ENCODE measurements at regions not wholly inside any gene's neighbourhood (a gene's known extent, or its start where the extent isn't known, plus 50 kb on each side); places are given as distances from the start of the nearest gene placed in this dataset.

DNA sequence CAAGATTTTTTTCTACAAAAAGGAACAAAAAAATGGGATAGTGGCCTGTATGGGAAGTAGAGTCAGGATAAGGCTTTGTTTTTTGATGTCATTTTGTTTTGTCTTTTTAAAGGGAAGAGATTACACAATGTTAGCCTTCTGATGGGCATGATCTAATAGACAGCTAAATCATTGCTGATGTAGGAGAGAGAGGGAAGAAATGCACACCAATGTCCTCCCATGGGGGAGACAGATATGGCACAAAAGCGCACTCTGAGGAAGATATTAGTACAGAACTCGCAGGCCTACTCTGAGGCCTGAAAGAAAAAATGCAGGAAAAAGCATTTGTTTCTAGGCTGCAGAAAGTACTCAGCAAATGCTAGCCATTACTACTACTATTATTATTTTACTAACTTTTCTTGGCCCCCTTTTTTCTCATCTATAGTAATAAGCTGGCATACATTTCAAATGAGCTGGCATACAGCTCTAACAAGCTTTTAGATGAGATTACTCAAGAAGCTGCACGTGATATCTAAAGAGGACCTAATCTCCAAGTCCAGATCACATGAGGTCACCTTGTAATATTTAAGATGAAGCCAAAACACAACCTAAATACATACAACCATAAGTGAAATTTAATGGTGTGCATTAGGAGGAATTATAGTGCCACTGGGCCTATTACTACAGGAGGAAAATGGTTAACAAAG, 269.4 kb upstream of the TANK start:
- TF ChIP-seq CEBPB (IDR thresholded peaks at IDR 0.05) (no peak), TP53 (CRISPR knock-in tag; IDR thresholded peaks at IDR 0.05) (no peak), ZFP36 (IDR thresholded peaks at IDR 0.05; ENCODE audit: borderline replicate concordance, partially characterized antibody) (no peak), POLR2A (IDR thresholded peaks at IDR 0.05; ENCODE audit: low read length) (no peak), KDM1A (IDR thresholded peaks at IDR 0.05; ENCODE audit: low read depth) (no peak)
- TF ChIP-seq, protein P1, sequence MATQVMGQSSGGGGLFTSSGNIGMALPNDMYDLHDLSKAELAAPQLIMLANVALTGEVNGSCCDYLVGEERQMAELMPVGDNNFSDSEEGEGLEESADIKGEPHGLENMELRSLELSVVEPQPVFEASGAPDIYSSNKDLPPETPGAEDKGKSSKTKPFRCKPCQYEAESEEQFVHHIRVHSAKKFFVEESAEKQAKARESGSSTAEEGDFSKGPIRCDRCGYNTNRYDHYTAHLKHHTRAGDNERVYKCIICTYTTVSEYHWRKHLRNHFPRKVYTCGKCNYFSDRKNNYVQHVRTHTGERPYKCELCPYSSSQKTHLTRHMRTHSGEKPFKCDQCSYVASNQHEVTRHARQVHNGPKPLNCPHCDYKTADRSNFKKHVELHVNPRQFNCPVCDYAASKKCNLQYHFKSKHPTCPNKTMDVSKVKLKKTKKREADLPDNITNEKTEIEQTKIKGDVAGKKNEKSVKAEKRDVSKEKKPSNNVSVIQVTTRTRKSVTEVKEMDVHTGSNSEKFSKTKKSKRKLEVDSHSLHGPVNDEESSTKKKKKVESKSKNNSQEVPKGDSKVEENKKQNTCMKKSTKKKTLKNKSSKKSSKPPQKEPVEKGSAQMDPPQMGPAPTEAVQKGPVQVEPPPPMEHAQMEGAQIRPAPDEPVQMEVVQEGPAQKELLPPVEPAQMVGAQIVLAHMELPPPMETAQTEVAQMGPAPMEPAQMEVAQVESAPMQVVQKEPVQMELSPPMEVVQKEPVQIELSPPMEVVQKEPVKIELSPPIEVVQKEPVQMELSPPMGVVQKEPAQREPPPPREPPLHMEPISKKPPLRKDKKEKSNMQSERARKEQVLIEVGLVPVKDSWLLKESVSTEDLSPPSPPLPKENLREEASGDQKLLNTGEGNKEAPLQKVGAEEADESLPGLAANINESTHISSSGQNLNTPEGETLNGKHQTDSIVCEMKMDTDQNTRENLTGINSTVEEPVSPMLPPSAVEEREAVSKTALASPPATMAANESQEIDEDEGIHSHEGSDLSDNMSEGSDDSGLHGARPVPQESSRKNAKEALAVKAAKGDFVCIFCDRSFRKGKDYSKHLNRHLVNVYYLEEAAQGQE (IDR thresholded peaks at IDR 0.05) = no peak
- TF ChIP-seq, protein P2, sequence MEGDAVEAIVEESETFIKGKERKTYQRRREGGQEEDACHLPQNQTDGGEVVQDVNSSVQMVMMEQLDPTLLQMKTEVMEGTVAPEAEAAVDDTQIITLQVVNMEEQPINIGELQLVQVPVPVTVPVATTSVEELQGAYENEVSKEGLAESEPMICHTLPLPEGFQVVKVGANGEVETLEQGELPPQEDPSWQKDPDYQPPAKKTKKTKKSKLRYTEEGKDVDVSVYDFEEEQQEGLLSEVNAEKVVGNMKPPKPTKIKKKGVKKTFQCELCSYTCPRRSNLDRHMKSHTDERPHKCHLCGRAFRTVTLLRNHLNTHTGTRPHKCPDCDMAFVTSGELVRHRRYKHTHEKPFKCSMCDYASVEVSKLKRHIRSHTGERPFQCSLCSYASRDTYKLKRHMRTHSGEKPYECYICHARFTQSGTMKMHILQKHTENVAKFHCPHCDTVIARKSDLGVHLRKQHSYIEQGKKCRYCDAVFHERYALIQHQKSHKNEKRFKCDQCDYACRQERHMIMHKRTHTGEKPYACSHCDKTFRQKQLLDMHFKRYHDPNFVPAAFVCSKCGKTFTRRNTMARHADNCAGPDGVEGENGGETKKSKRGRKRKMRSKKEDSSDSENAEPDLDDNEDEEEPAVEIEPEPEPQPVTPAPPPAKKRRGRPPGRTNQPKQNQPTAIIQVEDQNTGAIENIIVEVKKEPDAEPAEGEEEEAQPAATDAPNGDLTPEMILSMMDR (IDR thresholded peaks at IDR 0.05) = no peak
